Amniotic epithelial cell (primary cell): ENCODE measurements at regions not wholly inside any gene's neighbourhood (a gene's known extent, or its start where the extent isn't known, plus 50 kb on each side); places are given as distances from the start of the nearest gene placed in this dataset.
"Not testable (repeated sequence)": the region's sequence is repeated elsewhere in the genome, so short reads cannot be mapped to it uniquely, and the experiment has no call there.

Experiments
- DNase-seq: peaks from one replicate; pipeline ENCODE4 v3.0.0-alpha.2; 2010; ENCODE audit warnings: low read depth

DNA sequence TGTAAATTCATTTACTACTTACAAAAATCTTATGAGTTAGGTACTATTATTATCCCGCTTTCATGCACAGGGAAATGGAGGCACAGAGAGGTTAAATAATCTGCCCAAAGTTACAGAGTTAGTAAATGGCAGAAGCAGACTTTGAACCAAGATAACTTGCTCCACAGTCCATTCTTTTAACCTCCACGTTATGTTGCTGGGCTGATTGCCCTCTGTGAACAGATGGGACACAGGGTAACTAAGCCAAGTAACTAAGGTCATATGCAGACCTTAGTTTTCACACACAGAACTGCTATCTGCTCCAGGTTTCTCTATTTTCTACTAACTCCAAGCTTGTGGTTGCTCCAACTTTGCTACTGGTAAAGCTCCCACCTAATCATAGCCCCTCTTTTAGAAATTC, 147.1 kb upstream of the IFNG-AS1 start:
- no peak for DNase-seq

DNA sequence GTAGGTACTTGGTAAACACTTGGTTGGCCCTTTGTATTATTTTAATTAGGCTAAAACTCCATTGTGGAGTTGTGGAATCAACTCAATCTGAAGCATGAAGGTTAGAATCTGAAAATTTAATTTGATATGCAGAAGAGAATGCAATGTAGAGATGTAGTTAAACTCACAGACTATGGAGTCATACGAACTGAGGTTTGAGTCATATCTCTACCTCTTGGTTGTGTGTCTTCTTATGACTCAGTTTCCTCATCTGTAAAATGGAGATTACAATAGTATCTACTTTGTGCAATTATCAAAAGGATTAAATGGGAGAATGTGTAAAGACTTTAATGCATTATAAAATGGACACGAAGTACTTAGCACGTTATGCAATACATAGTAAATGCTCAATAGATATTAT, 146.0 kb upstream of the IFNG-AS1 start:
- DNase-seq: no peak

DNA sequence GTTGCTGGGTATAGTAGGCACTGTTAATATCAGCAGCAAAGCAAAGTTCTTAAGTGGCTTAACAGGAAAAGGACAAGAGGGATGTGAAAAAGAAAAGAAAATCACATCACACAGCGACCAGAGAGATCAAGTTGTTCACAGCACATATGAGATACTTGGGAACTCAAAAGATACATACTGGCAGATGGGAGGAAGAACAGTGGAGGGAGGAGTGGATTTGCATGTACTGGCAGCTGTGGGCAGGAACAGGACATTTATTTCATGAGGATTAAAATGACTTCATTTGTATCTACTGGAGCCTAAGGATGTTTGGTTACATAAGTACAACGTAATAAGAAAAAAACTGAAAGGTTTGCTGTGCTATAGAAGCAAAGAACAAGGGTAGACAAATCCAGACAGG, 136.5 kb upstream of the IFNG-AS1 start:
- DNase-seq: peak; percentile 29

DNA sequence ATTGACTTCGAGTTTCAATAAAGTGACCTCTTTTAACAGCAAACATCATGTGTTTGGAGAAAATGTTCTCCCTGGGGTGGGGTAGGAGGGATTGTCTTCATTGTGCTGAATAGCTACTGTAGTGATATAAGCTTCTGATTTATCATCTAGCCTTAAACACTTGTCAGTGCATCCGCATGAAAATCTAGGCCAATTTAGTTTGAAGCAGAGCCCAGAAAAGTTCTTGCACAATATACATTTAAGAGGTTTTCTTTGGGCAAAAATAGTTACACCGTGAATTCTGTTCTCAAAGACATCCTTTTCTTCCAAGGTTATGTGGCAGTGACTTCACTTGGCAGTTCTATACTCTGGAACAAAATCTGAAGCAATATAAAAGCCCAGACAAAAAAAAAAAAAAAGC, 136.0 kb upstream of the IFNG-AS1 start:
- peak; percentile 84 for DNase-seq

DNA sequence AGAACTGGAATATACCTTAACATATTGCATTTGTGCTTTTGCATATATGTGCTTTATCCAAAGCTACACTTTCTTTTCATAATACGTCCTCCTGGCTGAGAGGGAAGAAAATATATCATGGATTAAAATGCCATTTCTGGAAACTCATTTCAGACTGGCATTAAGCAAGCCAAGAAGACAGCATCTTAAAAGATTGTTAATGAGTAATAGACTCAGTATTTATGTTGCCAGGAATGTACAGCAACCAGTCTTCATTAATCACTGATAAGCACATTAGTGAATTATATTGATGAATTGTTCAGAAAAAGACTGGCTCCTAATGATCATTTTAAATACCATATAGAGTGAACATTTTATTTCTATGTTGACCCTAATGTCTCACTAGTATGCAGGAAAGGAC, 134.9 kb upstream of the IFNG-AS1 start:
- DNase-seq: peak; percentile 82

DNA sequence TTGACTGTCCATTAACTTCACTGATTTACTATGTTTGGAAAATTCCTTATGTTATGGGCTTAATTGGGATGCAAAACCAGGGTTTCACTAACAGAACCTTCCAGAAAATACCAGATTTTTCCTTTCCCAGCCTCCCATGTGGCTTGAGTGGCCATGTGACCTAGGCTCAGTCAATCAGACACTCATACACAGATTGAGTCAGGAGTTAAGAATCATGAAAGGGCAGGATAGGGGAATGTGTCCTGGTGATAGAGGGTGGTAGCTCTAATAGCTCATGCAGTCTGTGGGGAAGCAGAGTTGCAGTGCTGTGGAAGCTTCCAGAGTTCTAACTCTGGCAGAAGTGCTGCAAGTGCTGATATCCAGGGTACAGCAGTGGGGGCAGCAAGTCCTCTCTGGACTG, 134.1 kb upstream of the IFNG-AS1 start:
- DNase-seq: peak; percentile 71

DNA sequence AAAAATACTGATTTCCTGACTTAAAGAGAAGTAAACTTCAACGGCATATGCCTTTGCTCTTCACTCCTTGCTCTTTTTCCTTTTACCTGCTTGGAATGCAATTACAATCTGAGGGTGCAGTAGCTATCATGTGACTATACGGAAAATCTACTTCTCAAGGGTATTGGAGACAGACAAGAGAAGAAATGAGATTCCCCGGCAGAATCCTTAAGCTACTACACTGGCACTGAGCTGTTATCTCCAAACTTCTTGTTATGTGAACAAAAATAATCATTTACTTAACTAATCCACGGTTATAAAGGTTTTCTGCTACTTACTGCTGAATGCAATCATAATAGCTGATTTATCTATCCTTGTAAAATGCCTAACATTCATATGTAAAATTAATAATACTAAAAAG, 118.0 kb upstream of the IFNG-AS1 start:
- no peak for DNase-seq

DNA sequence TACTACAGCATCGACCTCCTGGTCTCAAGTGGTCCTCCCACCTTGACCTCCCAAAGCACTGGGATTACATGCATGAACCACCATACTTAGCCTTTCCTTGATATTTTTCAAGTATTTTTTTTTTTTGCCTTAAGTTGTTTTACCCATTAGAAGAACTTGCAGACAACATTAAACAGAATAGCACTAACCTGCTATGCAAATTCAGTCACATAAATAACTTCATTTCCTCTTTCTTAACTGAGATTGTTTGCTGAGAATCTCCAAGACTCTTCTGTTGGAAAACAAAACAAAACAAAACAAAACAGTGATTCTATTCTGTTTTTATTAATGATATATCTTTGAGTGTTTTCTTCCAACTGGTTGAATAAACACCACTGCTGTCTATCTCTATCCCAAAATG, 115.9 kb upstream of the IFNG-AS1 start:
- no peak for DNase-seq

DNA sequence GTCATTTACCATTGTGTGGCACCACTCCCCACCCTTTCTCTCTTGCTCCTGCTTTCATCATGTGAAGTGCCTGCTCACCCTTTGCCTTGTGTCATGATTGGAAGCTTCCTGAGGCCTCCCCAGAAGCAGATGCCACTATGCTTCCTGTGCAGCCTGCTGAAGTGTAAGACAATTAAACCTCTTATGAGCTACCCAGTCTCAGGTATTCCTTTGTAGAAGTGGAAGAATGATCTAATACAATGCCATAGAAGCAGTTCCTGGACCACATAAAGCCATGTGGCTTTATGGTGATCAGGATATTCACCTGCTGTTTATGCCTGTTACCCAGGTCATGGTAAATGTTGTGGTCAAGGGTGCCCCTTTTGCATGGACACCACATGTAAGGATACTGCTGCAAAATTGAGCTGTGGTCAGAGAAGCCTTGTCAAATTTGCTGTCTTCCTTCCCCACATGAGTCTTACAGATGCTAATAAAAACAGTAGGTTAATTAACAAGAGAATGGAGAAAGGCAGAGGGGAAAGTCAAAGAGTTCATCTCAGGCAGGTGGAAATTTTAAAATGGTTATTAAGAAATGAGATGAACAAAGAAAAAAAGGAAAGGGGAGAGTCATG, 112.8 kb upstream of the IFNG-AS1 start:
- DNase-seq: no peak

DNA sequence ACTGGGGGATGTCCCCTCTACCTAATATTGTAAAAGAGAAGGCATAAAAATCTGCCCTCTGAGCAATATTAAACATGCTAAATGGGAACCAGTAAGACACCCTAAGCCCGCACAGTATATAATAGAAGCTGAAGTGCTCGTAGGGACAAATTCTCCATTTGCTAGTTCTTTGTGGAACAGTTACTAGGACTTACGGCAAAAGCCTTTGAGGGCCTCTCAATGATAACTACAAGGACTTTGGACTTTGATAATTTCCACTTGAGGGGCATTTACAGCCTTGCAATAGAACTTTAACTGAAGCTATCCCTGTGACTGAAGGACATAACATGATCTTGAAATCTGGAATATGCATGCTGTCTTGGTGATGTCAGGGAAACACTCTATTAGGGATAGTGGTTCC, 111.5 kb upstream of the IFNG-AS1 start:
- DNase-seq: no peak

DNA sequence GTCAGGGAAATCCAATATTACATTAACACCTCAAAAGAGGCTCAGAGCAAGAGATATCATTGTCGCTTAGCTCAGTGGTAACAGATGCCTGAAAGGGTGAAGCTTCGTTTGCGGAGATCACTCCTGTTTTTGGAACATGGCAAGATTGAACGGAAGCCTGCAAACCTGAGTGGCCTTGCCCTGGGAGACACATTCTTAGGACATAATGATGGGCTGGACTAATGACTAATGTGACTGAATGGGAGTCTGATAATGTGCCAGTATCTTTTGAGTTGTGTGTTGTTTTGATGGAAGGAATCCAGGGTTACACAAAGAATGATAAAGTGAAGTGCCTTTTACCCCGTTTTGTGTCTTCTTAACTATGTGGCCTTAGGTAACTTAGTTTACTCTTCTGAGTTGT, 109.3 kb upstream of the IFNG-AS1 start:
- DNase-seq: peak; percentile 3

DNA sequence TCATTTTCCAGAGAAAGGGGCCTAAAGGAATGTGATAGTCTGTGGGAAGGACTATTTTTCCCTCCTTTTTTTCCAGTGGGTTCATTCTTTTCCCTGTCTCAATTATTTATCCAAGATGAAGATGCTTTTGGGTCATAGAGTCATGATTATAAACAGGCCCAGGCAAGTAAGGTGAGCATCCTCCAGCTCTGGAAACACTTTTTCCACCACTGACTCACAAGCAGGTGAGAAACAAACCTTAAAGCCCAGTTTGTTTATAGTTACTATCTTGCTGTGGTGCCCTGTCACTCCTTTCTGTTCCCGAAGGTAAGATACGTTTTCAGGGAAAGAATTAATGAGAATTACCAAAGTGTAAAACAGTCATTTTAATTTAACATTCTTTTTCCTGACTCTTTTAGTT, 107.7 kb upstream of the IFNG-AS1 start:
- no peak for DNase-seq

DNA sequence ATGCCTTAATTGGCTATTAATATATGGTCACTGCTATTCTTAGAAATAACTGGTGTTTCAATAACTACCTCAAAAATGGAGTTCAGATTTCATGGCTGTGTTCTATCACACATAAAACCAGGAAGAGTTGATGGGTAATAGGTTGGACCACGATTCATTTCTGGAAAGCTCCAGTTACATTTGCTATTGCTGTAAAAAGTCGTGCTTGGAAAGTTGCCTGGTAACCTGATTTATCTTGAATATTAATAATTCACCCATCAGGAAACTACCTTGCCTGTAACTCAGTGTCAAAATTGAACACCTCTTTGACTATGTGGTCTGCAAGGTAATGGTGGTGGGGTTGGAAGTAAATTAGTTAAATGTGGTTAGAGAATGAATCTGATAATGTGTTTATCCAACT, 104.7 kb upstream of the IFNG-AS1 start:
- no peak for DNase-seq

DNA sequence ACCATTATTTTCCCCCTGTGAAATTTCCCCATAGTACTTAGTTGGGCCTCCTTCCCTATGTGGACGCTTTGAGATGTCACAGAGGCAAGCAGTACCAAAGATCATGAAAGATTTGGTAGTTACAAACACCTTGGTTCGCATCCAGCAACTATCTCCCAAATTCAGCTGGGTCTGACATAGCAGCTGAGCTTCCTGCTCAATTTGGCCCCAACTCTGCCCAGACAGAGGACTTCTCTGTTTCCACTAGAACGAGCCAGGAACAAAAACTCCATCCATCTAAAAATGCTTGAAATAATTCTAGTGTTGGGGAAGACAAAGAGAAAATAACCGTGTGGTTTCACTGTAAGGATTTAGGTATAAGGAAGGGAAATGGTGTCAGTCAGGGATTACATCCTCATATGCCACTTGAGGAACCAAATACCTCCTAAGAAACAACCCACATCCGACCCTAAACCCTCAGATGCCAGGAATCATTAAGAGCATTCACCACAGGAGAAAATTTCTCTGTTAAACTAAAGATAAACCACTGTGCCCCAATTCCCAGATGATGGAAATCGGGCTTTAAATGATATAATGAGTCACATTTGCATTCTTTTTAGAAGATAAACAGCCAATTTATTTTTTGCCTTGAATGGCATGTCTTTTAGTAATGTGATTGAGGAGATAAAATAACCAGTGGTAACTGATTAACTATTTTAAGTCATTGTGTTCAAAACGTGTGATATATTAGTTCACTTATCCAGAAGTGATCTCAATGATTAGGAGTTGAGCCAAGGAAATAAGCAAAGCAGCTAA, 103.7 kb upstream of the IFNG-AS1 start:
- DNase-seq: peak; percentile 77

DNA sequence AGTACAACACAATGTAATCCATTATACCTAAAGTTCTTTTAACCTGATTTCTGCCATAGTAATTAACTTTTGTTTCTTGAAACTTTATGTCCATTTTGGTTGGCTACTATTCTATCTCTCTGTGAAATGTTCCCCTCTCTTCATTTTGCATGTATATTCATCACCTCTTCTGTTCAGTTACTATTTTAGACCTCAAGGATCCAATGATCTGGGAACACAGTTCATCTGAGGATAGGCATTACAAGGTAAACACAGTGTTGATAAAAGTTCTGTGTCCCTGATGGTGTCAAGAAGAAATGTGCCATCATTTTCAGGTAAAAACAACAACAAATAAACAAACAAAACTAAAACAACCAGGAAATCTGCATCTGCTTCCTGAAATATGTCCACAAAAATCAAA, 102.2 kb upstream of the IFNG-AS1 start:
- DNase-seq: no peak

DNA sequence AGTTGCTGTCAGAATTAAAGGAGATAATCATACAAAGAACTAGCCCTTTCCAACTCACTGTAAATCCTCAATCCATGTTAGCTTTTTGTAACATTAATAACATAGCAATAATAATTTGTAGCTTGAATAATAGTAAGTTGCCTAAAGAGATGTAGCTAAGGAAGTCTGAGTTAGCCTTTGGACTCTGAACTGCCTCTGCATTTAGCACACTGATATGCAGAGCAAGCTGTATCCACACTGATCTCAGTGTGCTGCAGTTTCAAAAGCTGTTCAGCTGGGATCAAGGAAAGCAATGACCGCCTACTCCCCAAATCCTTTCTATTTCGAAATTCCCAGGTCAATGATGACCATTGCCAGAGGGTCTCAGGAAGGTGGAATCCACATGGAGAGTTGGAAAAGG, 99.3 kb upstream of the IFNG-AS1 start:
- DNase-seq: no peak

DNA sequence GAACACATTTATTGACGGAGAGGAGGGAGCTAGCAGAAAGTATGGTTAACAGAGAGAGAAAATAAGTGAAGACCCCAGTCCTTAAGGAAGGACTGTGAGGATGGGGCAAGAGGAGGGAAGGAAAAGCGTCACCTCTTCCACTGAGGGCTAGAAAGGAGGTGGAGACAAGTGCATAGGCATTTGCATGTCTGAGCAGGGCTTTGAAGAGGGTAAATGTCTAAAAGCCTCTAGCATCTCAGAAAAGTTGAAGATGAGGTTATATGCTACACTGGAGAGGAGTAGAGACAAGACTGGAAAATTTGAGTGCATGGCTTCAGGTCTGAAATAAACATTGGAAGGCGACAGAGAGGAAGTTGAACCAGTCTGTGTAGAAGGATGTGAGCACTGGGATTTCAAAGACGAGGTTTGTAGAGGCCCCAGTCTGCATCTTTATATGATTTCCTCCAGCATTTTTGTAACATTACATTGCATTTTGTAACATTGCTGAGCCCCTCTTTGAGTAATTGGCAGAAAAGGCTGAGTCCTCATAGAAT, 98.5 kb upstream of the IFNG-AS1 start:
- no peak for DNase-seq

DNA sequence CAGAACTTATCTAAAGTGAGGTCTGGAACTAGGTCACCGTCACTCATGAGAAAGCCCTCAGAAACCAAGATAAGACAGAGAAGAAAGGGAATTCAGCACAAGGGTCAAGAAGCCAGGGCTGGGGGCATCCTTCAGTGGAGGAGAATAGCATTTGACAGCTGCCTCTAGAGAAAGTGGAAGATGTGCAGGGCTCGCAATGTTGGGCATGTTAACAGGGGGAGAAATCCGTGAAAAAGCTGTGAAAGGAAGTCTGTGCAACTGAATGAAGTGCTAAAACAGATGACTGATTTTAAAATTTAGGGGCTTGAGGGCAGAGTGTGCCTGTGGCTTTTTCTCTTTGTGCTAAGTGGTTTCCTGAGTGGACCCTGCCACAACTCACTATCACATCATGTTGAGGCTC, 97.7 kb upstream of the IFNG-AS1 start:
- DNase-seq: peak; percentile 2

DNA sequence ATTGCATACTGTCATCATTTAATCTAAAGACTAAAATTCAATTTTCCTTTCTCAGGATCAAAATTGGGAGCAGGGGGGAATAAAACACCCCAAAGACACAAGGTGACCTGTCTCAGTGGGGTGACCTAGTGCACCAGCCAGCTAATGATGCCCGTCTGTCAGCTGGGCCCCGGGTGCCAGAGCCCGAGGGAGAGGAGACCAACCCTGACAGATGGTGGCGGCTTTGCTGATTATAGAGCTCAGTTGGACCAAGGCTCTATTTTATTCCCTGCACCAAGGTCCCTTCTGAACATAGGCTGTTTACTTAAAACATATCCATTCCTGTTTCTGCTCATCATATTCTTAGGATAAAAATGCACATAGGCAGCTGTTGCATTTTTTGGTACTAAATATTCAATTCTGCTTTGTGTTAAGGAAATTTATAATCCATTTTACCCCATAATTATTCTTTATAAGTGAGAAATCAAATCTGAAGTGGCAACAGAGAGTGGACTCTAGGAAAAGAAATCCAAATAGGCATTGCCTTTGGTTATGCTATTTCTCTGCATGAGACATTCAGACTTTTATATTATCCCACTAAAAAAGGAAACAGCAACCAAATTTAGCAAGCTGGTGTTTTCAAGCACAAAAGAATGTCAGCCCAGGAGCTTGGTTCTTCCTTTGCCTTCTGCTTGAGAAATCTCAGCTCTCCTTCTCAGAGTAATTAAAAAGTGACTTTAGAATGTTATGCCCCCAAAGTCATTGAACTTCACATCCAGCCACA, 96.8 kb upstream of the IFNG-AS1 start:
- DNase-seq: no peak

DNA sequence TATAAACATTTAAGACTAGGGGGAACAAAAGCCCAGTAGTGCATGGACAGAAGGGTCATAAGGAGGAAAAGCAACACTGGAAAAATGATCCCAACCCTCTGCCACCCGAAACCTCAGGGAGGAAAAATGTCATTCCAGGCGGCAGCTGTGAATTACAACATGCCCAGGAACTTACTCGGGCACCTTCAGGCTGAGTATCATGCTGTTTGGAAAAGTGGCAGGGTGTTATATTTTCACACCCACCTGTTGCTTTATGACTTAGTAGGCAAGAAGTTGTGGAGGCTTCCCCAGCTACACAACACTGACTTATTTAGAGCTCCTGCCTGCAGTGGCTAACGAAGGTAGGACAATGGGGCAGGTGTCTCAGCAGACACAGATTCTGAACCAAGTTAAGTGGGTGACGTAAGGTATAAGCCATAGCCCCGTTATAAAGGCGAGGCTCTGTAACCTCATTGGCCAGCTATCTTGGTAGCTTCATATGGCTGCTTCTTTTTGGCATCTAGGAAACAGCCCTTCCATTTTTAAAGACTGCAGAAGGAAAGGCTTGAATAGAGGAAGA, 96.1 kb upstream of the IFNG-AS1 start:
- no peak for DNase-seq

DNA sequence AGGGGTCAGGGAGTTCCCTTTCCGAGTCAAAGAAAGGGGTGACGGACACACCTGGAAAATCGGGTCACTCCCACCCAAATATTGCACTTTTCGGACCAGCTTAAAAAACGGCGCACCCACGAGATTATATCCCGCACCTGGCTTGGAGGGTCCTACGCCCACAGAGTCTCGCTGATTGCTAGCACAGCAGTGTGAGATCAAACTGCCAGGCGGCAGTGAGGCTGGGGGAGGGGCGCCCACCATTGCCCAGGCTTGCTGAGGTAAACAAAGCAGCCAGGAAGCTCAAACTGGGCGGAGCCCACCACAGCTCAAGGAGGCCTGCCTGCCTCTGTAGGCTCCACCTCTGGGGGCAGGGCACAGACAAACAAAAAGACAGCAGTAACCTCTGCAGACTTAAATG, 88.8 kb upstream of the IFNG-AS1 start:
- not testable (repeated sequence) for DNase-seq

DNA sequence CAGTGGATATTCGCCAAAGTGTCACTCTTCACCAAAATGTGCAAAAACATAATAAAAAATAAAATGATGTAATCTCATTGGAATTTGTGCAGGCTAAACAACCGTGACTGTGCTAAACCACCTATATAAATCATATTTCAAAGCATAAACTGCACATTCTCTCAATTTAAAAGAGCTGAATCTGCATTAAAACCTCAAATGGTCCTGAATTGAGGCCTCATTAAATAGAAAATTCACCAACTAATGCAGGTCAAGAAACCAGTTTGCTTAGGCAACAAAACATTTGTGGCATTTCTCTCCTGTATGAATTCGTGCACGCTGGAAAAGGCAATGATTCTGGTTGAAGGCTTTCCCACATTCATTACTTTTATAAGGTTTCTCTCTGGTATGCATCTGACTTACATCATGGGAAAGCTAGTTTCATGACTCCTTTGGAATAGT, 80.1 kb upstream of the IFNG-AS1 start:
- DNase-seq: peak; percentile 81

DNA sequence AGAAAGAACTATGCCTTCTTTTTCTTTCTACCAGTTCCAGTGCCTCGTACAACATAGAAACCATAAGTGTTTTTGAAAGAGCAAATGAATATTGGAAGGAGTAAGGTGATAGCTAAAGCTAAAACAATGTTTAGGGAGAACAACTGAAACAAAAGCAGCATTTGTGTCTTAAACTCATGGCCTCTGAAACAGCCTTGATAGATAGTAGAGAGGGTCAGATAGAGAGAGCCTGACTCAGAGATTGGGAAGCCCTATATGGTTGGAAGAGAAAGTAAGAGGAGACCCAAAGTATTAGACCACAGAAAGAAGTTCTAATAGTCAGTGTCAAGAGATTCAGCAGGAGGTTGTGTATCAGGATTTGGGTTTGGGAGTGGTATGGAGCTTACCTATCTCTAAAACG, 79.6 kb upstream of the IFNG-AS1 start:
- peak; percentile 41 for DNase-seq
